Kasumi-1 (cell line): ENCODE measurements at regions not wholly inside any gene's neighbourhood (a gene's known extent, or its start where the extent isn't known, plus 50 kb on each side); places are given as distances from the start of the nearest gene placed in this dataset.
"Not testable (repeated sequence)": the region's sequence is repeated elsewhere in the genome, so short reads cannot be mapped to it uniquely, and the experiment has no call there.

Source experiments
- DNase-seq, 2 experiments: peaks; one replicate each; lab custom pipeline; 2025; lab: John Stamatoyannopoulos, UW

DNA sequence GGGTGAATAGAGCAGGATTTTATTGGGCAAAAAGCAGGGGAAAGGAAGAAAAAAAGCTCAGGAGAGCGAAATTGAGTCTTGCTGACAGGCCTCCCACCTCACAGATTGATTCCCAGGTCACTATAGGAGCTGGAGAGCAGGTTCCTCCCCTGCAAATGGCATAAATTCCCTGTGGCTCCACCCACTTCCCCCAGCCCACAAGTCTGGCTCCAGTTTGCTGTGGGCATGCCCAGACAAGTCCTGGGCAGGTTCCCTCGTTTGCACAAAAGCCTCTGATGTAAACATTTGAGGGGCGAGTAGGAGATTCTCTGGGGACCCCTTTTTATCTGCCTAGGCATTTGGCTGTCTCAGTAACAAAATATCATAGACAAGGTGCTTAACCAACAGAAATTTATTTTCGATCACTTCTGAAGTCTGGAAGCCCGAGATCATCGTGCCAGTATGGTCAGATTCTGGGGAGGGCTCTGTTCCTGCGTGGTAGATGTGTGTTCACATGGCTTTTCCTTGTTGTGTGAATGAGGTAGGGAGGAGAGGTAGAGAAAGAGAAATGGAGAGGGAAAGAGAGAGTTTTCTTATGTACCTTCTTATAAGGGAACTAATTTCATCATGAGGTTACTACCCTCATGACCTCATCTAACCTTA is 614.5 kb downstream of the MAT2B start:
- no peak for DNase-seq

DNA sequence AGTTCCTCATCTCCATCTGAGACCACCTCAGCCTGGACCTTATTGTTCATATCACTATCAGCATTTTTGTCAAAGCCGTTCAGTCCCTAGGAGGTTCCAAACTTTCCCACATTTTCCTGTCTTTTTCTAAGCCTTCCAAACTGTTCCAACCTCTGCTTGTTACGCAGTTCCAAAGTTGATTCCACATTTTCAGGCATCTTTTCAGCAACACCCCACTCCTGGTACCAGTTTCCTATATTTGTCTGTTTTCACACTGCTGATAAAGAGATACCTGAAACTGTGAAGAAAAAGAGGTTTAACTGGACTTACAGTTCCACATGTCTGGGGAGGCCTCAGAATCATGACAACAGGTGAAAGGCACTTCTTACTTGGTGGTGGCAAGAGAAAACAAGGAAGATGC is 622.1 kb downstream of the MAT2B start:
- no peak for DNase-seq

DNA sequence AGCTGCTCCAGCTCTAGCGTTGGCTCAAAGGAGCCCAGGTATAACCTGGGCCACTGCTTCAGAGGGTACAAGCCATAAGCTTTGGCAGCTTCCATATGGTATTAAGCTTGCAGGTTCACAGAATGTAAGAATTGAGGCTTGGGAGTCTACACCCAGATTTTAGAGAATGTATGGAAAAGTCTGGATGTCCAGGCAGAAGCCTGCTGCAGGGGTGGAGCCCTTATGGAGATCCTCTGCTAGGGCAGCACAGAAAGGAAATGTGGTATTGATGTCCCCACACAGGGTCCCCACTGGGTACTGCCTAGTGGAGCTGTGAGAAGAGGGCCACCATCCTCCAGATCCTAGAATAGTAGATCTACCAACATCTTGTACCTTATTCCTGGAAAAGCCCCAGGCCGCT is 626.9 kb downstream of the MAT2B start:
- DNase-seq, result no peak

DNA sequence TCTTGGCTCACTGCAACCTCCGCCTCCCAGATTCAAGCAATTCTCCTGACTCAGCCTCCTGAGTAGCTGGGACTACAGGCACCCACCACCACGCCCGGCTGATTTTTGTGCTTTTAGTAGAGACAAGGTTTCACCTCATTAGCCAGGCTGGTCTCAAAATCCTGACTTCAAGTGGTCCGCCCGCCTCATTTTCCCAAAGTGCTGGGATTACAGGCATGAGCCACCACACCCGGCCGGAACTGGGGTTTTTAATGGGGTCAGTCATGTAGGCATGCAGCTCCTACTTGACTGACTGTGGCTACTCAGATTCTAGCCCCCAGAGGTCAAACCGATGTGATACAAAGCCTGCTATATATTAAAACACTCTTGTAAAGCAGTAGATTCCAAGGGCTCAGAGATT is 631.7 kb downstream of the MAT2B start:
- no peak for DNase-seq

DNA sequence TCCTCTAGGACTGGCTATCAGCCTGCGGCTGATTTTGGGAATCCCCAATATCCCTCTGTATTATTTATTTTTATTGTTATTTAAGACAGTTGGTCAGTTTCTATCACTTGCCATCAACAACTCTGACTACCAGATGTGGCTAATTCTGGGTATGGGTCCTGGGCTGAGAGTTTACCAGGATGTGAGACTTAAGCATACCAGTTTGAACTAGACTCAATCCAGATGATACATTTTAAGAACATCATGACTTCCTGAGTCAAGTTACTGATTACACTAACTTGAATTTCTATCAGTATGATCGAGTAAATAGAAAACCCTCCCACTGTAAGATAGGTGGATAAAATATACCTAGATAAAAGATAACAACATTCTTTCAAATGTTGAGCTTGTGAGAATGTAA is 634.0 kb downstream of the MAT2B start:
- DNase-seq, result no peak

DNA sequence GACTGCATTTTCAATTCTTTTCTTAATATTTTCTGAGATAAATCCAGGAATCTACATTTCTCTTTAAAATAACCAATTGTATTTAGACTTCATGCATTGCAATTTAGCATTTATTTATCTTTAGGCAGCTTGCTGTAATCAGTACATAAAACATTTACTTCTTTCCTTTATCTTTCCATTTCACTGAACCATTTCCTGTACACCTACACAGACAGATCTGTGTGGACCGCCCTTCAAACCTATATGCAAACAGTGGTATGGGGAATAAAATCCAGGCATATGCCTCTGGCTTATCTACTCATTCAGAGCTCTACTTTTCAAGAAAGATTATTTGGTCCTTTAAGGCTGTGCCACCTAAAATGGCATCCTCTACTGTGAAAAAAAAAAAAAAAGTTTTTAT is 640.0 kb downstream of the MAT2B start:
- DNase-seq, result no peak

DNA sequence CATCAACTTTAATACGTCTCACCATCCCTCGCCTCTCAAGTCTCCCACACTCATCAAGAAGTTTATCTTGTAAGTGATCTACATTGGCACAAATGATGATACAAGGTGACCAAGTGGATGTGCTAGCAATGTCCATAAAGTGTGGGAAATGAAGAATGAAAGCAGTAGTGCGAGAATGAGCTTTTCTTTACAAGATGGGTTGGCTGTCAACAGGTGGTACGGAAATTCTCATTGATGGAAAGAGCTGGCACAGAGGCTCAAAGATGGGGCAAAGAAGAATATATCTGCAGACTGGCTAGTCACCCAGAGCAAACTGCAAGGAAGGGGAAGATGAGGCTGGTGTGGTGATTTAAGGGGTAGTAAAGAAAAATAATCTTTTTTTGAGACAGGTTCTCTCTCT is 640.8 kb downstream of the MAT2B start:
- no peak for DNase-seq

DNA sequence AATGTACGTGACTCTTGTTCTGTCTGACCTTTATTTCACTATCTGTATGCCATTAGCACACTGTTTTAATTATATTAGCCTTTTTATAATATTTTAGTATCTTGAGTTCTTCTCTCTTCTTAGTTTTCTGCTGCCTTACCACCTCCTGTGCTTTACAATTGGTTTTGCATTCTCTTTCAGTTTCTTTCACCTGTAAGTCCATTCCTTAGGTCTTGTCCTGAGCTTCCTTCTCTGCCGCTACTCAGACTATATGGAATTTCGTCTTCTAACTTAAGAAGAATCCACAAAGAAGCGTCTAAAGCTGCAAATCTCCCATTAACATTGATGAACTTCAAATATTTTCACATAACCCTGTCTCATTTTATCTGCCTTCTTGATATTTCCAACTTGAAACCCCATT is 642.9 kb downstream of the MAT2B start:
- DNase-seq, result no peak

DNA sequence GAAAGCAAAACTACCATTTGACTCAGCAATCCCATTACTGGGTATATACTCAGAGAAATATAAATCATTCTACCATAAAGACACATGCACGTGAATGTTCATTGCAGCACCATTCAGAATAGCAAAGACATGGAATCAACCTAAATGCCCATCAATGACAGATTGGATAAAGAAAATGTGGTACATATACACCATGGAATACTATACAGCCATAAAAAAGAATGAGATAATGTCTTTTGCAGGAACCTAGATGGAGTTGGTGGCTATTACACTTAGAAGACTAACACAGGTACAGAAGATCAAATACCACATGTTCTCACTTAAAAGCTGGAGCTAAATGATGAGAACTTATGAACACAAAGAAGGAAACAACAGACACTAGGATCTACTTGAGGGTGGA is 647.1 kb downstream of the MAT2B start:
- not testable (repeated sequence) for DNase-seq

DNA sequence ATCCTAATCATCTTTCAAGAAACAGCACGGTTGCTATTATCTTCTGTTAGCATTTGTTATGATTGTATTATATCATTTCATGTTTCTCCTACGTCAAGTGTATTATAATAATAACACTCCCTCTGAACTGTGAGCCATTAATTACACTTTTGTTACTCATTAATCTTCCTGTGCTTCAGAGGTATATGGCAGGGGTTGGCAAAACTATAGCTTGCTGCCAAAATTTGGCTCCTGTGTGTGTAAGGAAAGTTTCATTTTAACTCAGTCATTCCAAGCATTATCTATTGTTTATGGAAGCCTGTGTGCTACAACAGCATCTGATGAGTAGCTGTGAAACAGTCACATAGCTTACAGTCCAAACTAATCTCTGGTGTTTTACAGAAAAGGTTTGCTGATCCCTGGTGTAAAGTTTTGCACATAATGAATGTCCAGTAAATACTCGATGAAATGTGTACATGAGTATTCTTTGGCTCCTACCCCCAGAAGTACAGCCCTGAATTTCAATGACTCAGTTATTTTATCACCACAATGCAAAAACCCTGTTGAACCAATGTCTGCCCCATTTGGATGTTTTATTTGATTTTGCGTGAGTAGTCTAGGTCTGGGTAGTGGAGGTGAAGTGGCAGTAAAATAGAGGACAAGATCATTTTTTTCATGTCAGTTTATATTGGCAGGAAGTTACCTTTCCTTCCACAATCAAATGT is 648.2 kb downstream of the MAT2B start:
- DNase-seq, result no peak

DNA sequence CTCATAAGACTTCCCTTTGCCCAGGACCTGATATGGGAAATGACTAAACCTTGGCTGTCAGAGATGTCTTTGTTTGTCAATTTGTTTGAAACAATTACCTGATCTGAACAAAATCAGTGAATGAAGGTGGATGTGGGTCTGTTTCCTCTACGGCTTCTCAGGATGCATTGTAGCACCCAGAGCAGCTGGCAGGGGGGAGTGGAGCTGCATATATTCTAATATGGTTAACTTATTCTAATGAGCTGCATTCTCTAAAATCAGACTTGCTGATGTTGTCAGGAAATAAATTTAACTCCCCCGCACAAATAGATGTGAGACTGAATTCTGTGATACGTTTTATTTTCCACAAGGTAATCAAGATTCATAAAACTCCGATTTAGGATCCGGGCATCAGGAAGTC is 665.4 kb downstream of the MAT2B start:
- no peak for DNase-seq

DNA sequence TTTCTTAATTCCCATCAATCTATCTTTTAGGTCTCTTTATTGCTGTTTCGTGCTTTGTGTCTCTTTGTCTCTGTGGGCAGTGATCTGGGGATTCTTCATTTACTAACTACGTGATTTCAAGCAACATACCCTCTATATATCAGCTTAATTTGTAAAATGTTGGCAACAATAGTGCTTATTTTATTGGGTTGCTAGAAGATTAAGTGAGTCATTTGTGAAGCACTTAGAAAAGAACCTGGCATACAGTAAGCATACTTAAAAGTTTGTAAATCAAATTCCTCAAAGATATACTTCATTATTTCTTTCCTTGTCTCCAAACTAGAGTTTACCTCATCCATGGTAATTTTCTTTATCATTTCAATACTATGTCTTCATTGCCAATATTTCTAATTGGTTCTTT is 669.7 kb downstream of the MAT2B start:
- DNase-seq, result no peak

DNA sequence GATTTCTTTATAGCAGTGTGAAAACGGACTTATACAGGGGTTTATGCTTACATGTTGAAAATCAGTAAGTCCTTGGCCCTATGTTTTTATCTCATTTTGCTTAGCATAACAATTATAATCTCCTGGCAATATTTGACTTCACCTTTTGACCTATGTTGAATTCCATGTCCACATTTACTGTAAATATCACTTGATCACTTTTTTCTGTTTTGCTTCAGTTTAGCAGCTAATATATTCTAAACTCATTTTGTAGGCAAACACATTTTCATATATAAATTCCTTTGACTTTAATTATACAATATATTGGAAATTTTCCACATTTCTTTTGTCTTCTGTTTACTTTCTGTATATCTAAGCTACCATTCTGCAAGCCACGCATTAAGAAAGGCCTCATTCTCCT is 674.0 kb downstream of the MAT2B start:
- DNase-seq, result no peak

DNA sequence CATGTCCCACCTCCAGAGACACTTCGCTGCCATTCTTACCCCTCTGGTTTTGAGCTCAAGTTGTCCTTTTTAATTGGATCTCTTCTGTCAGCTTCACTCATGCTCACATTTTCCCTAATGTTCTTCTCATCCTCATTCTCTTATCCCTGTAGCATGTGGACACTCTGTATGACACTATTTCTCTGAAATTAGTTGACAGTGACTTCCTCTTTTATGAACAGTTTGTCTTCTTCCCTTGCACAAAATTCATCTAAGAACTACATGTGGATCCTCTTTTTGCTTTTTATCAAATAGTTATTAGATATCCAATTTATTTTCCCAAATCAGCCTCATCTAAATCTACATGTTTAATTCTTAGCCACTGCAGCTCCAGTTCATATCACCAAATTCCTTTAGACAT is 676.2 kb downstream of the MAT2B start:
- DNase-seq, result peak; percentile 59 to 76

DNA sequence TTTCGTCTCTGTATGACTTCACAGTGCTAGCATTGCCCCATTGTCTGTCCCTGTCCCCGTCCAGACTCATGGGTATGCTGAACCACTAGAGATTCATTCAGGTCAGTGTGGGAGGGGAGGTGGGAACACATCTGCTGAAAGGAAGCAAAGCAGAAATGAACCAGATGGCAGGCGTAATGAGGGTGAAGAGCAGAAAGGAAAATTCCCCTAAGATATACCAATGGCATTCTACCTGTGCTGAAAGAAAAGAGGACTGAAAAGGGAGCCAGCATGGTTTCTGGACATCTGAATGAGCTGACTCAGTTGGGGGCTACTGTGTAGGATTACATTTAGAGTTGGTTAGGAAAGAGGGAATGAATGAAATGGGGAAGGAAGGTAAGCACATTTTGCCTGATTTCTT is 678.7 kb downstream of the MAT2B start:
- DNase-seq, result no peak

DNA sequence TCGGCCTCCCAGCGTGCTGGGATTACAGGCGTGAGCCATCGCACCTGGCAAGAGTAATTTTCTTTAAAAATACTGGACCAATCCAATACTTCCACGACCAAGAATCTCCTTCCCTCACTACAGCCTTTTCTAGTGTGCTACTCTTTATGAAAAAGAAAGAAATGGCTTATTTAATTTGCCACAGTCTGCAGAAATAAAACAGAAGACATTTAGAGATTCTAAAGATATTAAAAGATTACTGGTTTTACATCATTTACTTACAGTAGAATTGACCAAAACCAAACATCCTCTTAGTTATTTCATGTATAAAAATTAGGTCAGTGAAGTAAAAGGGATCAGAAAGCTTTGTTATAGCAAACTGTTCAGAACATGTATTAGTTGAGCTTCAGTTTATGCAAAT is 679.6 kb downstream of the MAT2B start:
- no peak for DNase-seq

DNA sequence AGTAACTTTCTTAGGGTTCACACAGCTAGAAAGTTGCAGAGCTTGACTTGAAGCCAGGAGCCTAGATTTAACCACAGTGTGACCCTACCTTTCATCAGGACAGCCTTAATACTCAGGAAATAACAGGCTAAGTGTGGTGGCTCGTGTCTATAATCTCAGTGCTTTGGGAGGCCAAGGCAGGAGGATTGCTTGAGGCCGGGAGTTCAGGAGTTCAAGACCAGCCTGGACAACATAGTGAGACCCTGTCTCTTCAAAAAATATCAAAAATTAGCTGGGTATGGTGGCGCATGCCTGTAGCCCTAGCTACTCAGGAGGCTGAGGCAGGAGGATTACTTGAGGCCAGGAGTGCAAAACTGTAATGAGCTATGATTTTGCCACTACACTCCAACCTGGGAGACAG is 681.1 kb downstream of the MAT2B start:
- no peak for DNase-seq

DNA sequence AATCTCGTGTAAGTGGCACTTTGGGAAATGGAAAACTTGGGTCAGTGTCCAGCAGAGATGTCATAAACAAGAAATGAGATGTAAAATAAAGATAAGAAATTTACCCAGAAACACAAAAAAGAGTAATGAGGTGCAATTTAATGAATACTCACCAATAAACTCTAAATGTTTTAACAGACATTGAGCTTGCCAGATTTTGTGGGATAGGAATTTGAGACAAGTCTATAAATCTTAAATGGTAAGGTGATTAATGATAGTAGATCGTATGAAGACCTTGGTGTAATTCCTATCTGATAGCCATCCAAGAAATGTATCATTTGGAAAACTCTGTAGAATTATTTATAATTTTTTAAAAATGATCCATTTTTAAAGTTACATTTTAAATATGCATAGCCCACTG is 682.4 kb downstream of the MAT2B start:
- DNase-seq, result no peak

DNA sequence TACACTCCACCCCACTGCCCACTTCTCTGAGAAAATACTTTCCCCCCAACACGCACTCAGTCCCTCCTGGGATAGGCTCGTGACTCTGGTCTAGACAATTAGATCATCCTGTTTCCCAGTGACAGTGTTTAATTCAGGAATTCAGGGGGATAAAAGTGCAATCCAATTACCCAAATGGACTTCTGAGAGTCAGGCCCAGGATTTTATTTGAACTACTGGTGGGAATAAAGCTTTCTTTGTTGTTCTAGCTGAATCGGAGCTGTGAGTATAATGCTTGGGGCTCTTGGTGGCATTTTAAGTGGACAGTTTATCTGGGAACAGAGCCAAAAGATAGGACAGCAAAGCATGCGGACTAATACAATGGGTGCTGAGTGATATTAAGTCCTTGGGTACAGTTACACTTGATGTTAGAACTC is 683.3 kb downstream of the MAT2B start:
- DNase-seq, result no peak

DNA sequence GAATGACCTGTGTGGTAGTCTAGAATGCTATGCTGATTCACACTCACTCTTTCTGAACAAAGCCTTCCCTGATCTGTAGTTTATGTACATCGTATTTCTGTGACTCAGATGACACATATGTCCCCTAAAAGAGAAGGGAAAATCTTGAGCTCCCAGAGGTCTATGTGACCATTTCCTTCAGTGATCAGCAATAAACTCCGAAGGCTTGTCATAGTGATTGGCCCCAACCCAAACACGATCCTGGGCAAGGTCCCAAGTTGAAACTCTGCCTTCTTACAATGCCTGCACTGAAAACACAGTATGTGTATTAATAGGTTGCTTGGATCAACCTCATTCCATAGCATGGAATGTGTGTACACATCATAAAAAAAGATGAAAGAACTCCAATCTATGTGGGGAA is 685.8 kb downstream of the MAT2B start:
- no peak for DNase-seq

DNA sequence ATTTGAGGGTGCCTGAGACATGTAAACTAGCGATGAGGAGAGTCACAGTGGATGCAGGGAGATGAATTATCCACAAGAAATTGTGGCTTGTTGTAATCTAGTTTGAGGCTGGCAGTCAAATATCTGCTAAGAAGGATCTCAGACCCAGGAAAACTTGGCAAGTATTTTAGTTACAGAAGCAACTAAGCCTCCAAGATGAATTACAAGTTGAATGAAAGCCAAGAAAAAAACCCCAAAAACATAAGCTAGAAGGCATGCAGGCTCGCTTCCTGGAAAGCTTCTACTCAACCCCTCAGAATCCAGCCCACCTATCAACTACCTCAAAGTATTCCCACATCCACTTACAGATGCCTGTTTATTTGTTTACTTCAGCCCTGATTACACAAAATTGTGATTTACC is 696.9 kb downstream of the MAT2B start:
- DNase-seq, result no peak

DNA sequence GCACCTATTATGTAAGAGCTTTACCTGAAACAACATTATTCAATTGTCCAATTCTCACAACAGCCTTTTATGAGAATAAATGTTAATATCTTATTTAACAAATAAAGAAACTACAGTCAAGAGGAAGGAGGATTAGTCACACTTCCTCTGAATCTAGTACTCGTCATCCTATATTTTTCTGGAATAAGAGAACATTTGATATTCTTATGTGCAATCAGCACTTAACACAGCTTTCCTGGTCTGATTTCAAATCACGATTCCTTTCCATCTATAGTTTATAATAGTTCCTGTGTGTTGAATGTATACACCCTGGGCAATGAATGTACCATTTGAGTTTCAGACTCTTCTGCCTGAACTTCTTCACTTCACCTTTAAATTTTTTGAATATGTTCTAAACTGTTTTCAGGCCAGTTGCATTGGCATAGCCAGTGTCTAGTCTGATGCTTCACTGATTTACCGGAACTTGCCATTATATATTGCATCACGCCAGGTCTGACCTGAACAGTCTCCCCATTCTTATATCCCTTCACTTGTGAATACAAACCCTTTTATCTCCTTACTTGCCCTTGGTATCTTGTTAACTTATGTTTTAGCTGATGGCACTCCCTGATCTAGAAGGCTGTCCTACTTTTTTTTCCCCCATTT is 698.3 kb downstream of the MAT2B start:
- peak in 1 of 2 experiments; percentile 26 for DNase-seq

DNA sequence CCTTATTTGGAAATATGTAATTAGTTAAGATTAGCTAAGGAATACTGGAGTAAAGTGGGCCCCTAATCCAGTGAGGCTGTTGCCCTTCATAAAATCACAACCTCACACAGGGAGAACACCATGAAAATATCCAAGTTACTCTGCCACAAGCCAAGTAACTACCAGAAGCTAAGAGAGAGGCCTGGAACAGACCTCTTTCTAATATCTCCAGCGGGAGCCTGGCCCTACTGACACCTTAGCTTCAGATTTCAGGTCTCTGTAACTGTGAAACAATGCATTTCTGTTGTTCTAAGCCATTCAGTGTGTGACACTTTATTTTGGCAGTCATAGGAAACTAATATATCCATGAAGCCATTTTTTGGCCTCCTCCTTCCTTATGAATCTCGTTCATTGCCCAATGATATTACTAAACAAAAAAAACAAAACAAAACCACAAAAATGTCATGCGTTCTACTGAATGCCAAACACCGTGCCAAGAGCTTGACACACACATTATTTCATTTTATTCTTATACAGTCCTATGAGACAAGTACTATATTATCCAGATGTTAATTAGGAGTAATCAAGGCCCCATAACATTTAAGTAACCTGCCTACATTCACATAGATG is 699.0 kb downstream of the MAT2B start:
- DNase-seq, result no peak
